Astrocyte of the cerebellum (primary cell): ENCODE measurements at regions not wholly inside any gene's neighbourhood (a gene's known extent, or its start where the extent isn't known, plus 50 kb on each side); places are given as distances from the start of the nearest gene placed in this dataset.
"Not testable (repeated sequence)": the region's sequence is repeated elsewhere in the genome, so short reads cannot be mapped to it uniquely, and the experiment has no call there.

Experiments used
- DNase-seq: peaks from one replicate; pipeline ENCODE4 v3.0.0-alpha.2; 2011; ENCODE audit warnings: low read depth
- H3K4me3 ChIP-seq: 2 replicates; pipeline ENCODE4 v1.5.1; 2011; ENCODE audit warnings: mild to moderate bottlenecking, low read depth, low read length, moderate library complexity
- in situ Hi-C: cut with HindIII; loops from 2 replicates; pipeline ENCODE4 v1.10.0; 2017; ENCODE audit warnings: low sequenced_read_pairs
- TF ChIP-seq, protein P1 (sequence below): IDR thresholded peaks from 2 replicates; pipeline ENCODE4 v1.5.1; 2012; ENCODE audit warnings: low read length, low read depth, moderate library complexity, mild to moderate bottlenecking; ENCODE audit errors: missing control alignments

DNA sequence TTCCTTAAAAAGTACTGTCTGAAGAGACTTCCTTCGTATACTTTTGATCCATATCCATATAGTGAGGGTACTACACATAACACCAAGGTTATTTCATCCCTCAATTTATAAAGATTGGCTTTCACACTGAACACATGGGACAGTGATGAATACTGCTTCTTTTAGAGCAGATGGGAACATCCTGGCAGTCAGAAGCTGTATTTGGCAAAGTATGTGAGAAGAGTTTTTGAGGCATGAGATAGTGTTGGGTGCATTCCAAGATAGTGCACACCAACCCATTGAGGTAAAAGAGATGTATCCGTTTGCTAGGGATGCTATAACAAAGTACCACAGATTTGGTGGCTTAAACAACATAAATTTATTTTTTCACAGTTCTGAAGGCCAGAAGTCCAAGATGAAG lies 141.1 kb downstream of the MOSPD2 start:
- DNase-seq, result no peak
- TF ChIP-seq, protein P1, sequence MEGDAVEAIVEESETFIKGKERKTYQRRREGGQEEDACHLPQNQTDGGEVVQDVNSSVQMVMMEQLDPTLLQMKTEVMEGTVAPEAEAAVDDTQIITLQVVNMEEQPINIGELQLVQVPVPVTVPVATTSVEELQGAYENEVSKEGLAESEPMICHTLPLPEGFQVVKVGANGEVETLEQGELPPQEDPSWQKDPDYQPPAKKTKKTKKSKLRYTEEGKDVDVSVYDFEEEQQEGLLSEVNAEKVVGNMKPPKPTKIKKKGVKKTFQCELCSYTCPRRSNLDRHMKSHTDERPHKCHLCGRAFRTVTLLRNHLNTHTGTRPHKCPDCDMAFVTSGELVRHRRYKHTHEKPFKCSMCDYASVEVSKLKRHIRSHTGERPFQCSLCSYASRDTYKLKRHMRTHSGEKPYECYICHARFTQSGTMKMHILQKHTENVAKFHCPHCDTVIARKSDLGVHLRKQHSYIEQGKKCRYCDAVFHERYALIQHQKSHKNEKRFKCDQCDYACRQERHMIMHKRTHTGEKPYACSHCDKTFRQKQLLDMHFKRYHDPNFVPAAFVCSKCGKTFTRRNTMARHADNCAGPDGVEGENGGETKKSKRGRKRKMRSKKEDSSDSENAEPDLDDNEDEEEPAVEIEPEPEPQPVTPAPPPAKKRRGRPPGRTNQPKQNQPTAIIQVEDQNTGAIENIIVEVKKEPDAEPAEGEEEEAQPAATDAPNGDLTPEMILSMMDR, result no peak
- in situ Hi-C loops, result no loop called here
- H3K4me3 ChIP-seq, result no peak overlapping the region

DNA sequence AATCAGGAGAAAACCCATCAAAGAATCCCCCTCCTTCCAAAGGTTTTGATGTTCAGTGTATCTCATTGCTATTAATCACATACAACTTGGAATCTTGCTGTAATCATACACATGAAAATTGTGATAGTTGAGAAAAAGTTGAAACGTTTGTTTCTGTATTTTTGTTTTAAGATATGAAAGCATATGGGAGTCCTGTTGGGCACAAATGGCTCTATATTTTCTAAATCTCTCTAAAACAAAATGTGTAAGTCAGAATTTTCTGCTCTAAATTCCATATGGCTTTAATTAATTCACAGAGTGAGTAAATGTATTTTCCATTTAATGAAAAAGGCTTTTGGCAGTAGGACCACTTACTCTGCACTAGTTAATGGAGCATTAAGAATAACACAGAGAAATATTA lies 140.2 kb downstream of the MOSPD2 start:
- no peak overlapping the region for H3K4me3 ChIP-seq
- TF ChIP-seq, protein P1, result no peak
- no peak for DNase-seq
- in situ Hi-C loops, result no loop called here

DNA sequence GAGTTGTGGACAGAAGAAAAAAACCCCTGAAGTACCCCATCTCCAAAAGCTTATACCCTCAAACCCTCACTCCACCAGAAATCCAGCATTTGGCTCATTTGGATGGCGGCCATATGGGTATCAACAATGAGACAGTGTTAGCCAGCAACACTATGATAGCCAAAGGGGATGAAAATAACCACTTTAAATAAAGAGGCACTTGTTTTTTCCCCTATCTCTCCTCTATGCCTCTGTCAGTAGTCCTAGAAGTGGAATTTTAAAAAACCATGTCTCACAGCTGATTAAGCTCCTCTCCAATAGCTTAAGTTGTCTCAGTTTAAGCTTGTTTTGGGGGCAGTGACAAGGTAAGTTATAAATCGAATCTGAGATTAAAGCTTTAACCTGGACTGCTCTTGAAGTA lies 124.0 kb downstream of the MOSPD2 start:
- H3K4me3 ChIP-seq, result no peak overlapping the region
- no peak for DNase-seq
- in situ Hi-C loops, result no loop called here
- TF ChIP-seq, protein P1, result no peak

DNA sequence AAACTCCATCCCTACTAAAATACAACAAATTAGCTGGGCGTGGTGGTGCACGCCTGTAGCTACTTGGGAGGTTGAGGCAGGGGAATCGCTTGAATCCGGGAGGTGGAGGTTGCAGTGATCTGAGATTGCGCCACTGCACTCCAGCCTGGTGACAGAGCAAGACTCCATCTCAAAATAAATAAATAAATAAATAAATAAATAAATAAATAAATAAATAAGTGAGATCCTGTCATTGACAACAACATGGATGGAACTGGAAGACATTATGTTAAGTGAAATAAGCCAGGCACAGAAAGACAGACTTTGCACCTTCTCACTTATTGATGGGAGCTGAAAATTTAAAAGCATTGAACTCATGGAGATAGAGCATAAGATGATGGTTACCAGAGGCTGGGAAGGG lies 111.2 kb downstream of the MOSPD2 start:
- H3K4me3 ChIP-seq, DNase-seq, in situ Hi-C loops: not testable (repeated sequence)
